Neural cell (in vitro differentiated cells): ENCODE measurements at regions not wholly inside any gene's neighbourhood (a gene's known extent, or its start where the extent isn't known, plus 50 kb on each side); places are given as distances from the start of the nearest gene placed in this dataset.

ENCODE experiments used
- CTCF ChIP-seq: fragments of 450-650 bp; IDR thresholded peaks from 2 replicates; pipeline ENCODE4 v1.5.1; 2014; ENCODE audit warnings: antibody characterized with exemption, mild to moderate bottlenecking, moderate library complexity; ENCODE audit not compliant: poor library complexity, severe bottlenecking
- EP300 ChIP-seq: fragments of 450-650 bp; conservative IDR thresholded peaks from 2 replicates; pipeline ENCODE4 v1.6.1; 2014; ENCODE audit warnings: antibody characterized with exemption, mild to moderate bottlenecking, moderate library complexity; ENCODE audit not compliant: poor library complexity, severe bottlenecking
- EZH2 ChIP-seq: fragments of 200-600, 300-800 bp; shearing (Covaris generic), sonication (generic); IDR thresholded peaks from 2 replicates; pipeline ENCODE4 v1.6.1; 2014; ENCODE audit warnings: antibody characterized with exemption, low read length, borderline replicate concordance, mild to moderate bottlenecking; ENCODE audit not compliant: insufficient read depth, poor library complexity, severe bottlenecking
- MXI1 ChIP-seq: fragments of 450-650 bp; conservative IDR thresholded peaks from 2 replicates; pipeline ENCODE4 v1.6.1; 2014; ENCODE audit warnings: antibody characterized with exemption, mild to moderate bottlenecking; ENCODE audit not compliant: poor library complexity, severe bottlenecking
- POLR2AphosphoS5 ChIP-seq: IDR thresholded peaks from 2 replicates; pipeline ENCODE4 v1.6.1; 2012
- TAF1 ChIP-seq: IDR thresholded peaks from 2 replicates; pipeline ENCODE4 v1.6.1; 2012; ENCODE audit warnings: low read depth

- TF ChIP-seq CTCF (no peak), EZH2 (no peak), POLR2AphosphoS5 (no peak), EP300 (no peak), TAF1 (no peak), MXI1 (no peak)
Observed at GRCh38 chr6:25125736-25126135, 153.4 kb upstream of the CARMIL1 start.
